ENCODE measurements at regions not wholly inside any gene's neighbourhood (a gene's known extent, or its start where the extent isn't known, plus 50 kb on each side); places are given as distances from the start of the nearest gene placed in this dataset.
A peak's percentile ranks its signal among the peaks of the same experiment; 100 is the strongest.

DNA sequence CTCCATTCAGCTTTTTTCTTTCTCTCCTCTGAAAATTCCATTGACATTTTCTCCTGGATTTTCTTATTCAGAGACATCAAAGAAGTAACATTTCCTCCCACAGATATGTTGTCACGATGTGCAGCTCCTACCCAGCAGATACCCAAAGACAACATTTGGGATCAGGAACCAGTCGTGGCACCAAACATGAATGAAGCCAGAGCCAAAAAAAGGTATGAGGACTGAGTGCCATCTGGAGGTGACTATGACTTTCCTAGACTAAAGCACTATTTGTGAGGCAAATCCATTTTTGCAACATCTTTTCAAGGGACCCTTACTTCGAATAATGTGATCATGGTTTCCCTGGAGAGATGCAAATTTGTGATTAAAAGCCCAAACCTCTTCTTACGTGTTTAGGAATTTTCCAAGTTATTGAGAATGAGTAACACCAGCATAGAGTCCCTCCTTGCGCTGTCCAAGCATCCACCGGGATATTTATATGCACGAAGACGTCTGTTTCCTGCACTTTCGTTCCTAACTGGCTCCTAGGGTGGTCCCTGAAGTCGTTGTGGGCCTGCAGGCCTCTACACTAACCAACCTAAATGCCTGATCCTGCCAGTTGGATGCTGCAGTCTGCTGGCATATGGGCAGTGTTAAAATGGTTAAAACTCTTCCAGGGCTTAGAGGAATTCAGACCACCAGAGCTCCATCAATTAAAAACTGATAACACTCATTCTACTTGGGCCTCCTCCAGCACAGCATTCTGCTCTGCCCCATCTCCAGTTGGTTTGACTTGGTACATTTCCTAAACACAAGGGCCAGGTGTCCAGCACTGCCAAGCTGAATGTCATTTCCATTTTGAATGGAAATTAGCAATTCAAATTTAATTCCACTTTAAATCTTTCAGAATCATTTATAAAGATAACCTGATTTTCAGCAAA, 256.6 kb downstream of the C6orf118 start:
- Histone ChIP-seq H3K9ac (ENCODE audit: low read depth, low read length, poor library complexity, severe bottlenecking) (no peak overlapping the region), H4K20me1 (ENCODE audit: insufficient read depth, low read length, poor library complexity, severe bottlenecking) (no peaks in the 10 kb centered on the region), H3K9me2 (replicated peaks; ENCODE audit: low read depth, low read length) (no peaks in the 10 kb centered on the region), H3K36me3 (ENCODE audit: insufficient read depth, low read length) (no peaks in the 10 kb centered on the region), H3K27me3 (ENCODE audit: insufficient read depth, low read length, poor library complexity, severe bottlenecking) (no peaks in the 10 kb centered on the region), H3K4me3 (ENCODE audit: low read length, poor library complexity, severe bottlenecking) (no peak overlapping the region), H3K9me3 (ENCODE audit: insufficient read depth, low read depth, low read length) (no peaks in the 10 kb centered on the region), H2AFZ (ENCODE audit: low read length) (no peak overlapping the region), H3K4me2 (ENCODE audit: low read depth, low read length, poor library complexity, severe bottlenecking) (no peak overlapping the region), H3K4me1 (ENCODE audit: insufficient read depth, low read length, poor library complexity, severe bottlenecking) (no peaks in the 10 kb centered on the region), H3F3A (ENCODE audit: low read depth) (no peaks in the 10 kb centered on the region), H3K79me2 (ENCODE audit: insufficient read depth, low read length) (no peaks in the 10 kb centered on the region)
- no peak for TF ChIP-seq EZH2phosphoT487 (IDR thresholded peaks at IDR 0.05; ENCODE audit: borderline replicate concordance)
- TF ChIP-seq, protein P1, sequence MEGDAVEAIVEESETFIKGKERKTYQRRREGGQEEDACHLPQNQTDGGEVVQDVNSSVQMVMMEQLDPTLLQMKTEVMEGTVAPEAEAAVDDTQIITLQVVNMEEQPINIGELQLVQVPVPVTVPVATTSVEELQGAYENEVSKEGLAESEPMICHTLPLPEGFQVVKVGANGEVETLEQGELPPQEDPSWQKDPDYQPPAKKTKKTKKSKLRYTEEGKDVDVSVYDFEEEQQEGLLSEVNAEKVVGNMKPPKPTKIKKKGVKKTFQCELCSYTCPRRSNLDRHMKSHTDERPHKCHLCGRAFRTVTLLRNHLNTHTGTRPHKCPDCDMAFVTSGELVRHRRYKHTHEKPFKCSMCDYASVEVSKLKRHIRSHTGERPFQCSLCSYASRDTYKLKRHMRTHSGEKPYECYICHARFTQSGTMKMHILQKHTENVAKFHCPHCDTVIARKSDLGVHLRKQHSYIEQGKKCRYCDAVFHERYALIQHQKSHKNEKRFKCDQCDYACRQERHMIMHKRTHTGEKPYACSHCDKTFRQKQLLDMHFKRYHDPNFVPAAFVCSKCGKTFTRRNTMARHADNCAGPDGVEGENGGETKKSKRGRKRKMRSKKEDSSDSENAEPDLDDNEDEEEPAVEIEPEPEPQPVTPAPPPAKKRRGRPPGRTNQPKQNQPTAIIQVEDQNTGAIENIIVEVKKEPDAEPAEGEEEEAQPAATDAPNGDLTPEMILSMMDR (conservative IDR thresholded peaks at IDR 0.05; ENCODE audit: low read length) = no peak

DNA sequence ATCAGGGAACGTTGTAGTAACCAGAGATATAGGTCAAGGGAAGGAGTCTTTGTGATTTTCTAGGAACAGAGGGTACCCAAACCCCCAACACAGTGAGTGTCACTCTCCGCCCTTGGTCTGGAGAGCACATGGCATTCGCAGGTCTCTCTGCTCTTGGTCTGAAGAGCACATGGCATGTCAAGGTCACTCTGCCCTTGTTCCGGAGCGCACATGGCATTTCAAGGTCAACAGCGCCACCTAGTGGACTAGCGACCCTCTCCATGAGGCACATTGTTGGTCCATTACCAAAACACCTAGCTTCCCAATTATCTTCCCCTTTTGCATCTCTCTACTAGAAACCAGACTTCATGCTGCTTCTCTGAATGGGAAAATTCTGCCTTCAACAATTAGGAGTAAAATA, 260.0 kb downstream of the C6orf118 start:
- Histone ChIP-seq H3K9me2 (replicated peaks; ENCODE audit: low read depth, low read length) (no peaks in the 10 kb centered on the region), H3K4me2 (ENCODE audit: low read depth, low read length, poor library complexity, severe bottlenecking) (no peak overlapping the region), H3K9ac (ENCODE audit: low read depth, low read length, poor library complexity, severe bottlenecking) (no peak overlapping the region), H3K4me1 (ENCODE audit: insufficient read depth, low read length, poor library complexity, severe bottlenecking) (no peaks in the 10 kb centered on the region), H3K27me3 (ENCODE audit: insufficient read depth, low read length, poor library complexity, severe bottlenecking) (no peaks in the 10 kb centered on the region), H3K36me3 (ENCODE audit: insufficient read depth, low read length) (no peaks in the 10 kb centered on the region), H3K9me3 (ENCODE audit: insufficient read depth, low read depth, low read length) (no peaks in the 10 kb centered on the region), H2AFZ (ENCODE audit: low read length) (no peak overlapping the region), H3F3A (ENCODE audit: low read depth) (no peaks in the 10 kb centered on the region), H3K79me2 (ENCODE audit: insufficient read depth, low read length) (no peaks in the 10 kb centered on the region), H4K20me1 (ENCODE audit: insufficient read depth, low read length, poor library complexity, severe bottlenecking) (no peaks in the 10 kb centered on the region), H3K4me3 (ENCODE audit: low read length, poor library complexity, severe bottlenecking) (no peak overlapping the region)
- TF ChIP-seq, protein P1 (conservative IDR thresholded peaks at IDR 0.05; ENCODE audit: low read length) = peak; percentile 79
- no peak for TF ChIP-seq EZH2phosphoT487 (IDR thresholded peaks at IDR 0.05; ENCODE audit: borderline replicate concordance)

DNA sequence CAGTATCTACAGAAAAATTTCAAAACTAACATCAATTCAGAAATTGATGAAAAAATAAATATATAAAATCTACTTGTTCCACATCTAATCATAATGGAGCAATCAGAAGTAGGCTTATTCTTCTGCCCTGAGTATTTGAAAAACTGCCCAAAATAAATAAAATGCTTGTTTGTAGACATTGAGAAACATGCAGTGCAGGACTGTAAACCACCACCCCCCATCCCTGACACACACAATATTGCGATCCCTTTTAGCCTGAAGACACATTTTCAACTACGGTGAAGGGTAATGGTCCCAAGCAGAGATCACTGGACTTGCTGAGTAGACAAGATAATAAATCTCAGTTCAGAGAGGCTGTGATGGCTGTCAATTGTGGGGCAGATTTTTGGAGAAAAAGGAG, 261.5 kb downstream of the C6orf118 start:
- H2AFZ ChIP-seq (ENCODE audit: low read length) = no peak overlapping the region
- H3K36me3 ChIP-seq (ENCODE audit: insufficient read depth, low read length) = no peaks in the 10 kb centered on the region
- no peaks in the 10 kb centered on the region for H3K4me1 ChIP-seq (ENCODE audit: insufficient read depth, low read length, poor library complexity, severe bottlenecking)
- H4K20me1 ChIP-seq (ENCODE audit: insufficient read depth, low read length, poor library complexity, severe bottlenecking) = no peaks in the 10 kb centered on the region
- no peak overlapping the region for H3K4me2 ChIP-seq (ENCODE audit: low read depth, low read length, poor library complexity, severe bottlenecking)
- H3K9ac ChIP-seq (ENCODE audit: low read depth, low read length, poor library complexity, severe bottlenecking) = no peak overlapping the region
- H3K9me2 ChIP-seq (replicated peaks; ENCODE audit: low read depth, low read length) = no peaks in the 10 kb centered on the region
- no peaks in the 10 kb centered on the region for H3K27me3 ChIP-seq (ENCODE audit: insufficient read depth, low read length, poor library complexity, severe bottlenecking)
- no peaks in the 10 kb centered on the region for H3K79me2 ChIP-seq (ENCODE audit: insufficient read depth, low read length)
- no peak overlapping the region for H3K4me3 ChIP-seq (ENCODE audit: low read length, poor library complexity, severe bottlenecking)
- TF ChIP-seq EZH2phosphoT487 (IDR thresholded peaks at IDR 0.05; ENCODE audit: borderline replicate concordance) = no peak
- no peaks in the 10 kb centered on the region for H3K9me3 ChIP-seq (ENCODE audit: insufficient read depth, low read depth, low read length)
- H3F3A ChIP-seq (ENCODE audit: low read depth) = no peaks in the 10 kb centered on the region
